Breast epithelium (tissue), 3 donors: ENCODE measurements at regions not wholly inside any gene's neighbourhood (a gene's known extent, or its start where the extent isn't known, plus 50 kb on each side); places are given as distances from the start of the nearest gene placed in this dataset.

ENCODE experiments used
- POLR2AphosphoS5 ChIP-seq, 3 donors: sonication (generic); formaldehyde crosslinking; IDR thresholded peaks; one replicate each; pipeline ENCODE4 v1.6.1; 2017; ENCODE audit warnings: antibody characterized with exemption in 3 of 3
- TF ChIP-seq, protein P1 (sequence below), 3 donors: fragments of 450-650 bp; IDR thresholded peaks; one replicate each; pipeline ENCODE4 v1.5.1; 2016 to 2017; ENCODE audit warnings: antibody characterized with exemption in 3 of 3, mild to moderate bottlenecking in 3 of 3, moderate library complexity in 3 of 3

DNA sequence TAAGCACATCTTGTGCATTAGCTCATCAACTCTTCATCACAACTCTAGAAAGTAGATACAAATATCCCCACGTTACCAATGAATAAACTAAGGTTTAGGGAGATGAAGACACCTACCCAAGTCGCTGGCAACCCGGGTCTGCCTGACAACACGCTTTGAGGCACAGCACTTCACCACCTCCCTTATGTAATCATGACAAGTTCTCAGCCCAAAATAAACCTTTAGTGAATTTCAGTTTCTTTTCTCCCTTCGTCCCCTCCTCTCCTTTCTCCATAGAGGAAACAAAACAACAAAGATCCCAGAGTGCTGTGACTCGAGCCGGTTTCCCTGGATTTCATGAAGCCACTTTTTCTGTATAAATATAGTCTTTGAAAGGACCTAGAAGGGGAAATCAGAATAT lies 105.4 kb downstream of the MAFB start:
- TF ChIP-seq, protein P1, sequence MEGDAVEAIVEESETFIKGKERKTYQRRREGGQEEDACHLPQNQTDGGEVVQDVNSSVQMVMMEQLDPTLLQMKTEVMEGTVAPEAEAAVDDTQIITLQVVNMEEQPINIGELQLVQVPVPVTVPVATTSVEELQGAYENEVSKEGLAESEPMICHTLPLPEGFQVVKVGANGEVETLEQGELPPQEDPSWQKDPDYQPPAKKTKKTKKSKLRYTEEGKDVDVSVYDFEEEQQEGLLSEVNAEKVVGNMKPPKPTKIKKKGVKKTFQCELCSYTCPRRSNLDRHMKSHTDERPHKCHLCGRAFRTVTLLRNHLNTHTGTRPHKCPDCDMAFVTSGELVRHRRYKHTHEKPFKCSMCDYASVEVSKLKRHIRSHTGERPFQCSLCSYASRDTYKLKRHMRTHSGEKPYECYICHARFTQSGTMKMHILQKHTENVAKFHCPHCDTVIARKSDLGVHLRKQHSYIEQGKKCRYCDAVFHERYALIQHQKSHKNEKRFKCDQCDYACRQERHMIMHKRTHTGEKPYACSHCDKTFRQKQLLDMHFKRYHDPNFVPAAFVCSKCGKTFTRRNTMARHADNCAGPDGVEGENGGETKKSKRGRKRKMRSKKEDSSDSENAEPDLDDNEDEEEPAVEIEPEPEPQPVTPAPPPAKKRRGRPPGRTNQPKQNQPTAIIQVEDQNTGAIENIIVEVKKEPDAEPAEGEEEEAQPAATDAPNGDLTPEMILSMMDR (IDR thresholded peaks at IDR 0.05) = no peak
- TF ChIP-seq POLR2AphosphoS5 (IDR thresholded peaks at IDR 0.05) = no peak
